Mesothelial cell of epicardium (in vitro differentiated cells): ENCODE measurements at regions not wholly inside any gene's neighbourhood (a gene's known extent, or its start where the extent isn't known, plus 50 kb on each side); places are given as distances from the start of the nearest gene placed in this dataset.

ENCODE experiments used
- DNase-seq, 2 experiments: peaks; one replicate each; pipeline ENCODE4 v3.0.0; 2021; ENCODE audit warnings: low spot score in 2 of 2; ENCODE audit not compliant: unreplicated experiment in 2 of 2
- H3K27ac Mint-ChIP-seq: 2 replicates; pipeline ENCODE4 v1.8.0; 2021; ENCODE audit warnings: mixed read lengths
- H3K27me3 Mint-ChIP-seq: 2 replicates; pipeline ENCODE4 v1.8.0; 2021; ENCODE audit warnings: low read depth, mixed read lengths
- H3K36me3 Mint-ChIP-seq: 2 replicates; pipeline ENCODE4 v1.8.0; 2021; ENCODE audit warnings: mixed read lengths
- H3K4me1 Mint-ChIP-seq: 2 replicates; pipeline ENCODE4 v1.8.0; 2021; ENCODE audit warnings: mixed read lengths
- H3K4me3 Mint-ChIP-seq: 2 replicates; pipeline ENCODE4 v1.8.0; 2021; ENCODE audit warnings: mild to moderate bottlenecking, moderate library complexity, mixed read lengths
- H3K9me3 Mint-ChIP-seq: 2 replicates; pipeline ENCODE4 v1.8.0; 2021; ENCODE audit warnings: mixed read lengths
- CTCF ChIP-seq: fragments of 200-600 bp; sonication (generic); IDR thresholded peaks from one replicate; pipeline ENCODE4 v1.5.0; 2021; ENCODE audit warnings: antibody characterized with exemption; ENCODE audit not compliant: unreplicated experiment

- peaks cover 46% of the 10 kb centered on the region for H3K27me3 Mint-ChIP-seq
- no peak overlapping the region for H3K4me3 Mint-ChIP-seq
- no peaks in the 10 kb centered on the region for H3K9me3 Mint-ChIP-seq
- no peak for TF ChIP-seq CTCF
- DNase-seq: no peak
- H3K36me3 Mint-ChIP-seq: no peaks in the 10 kb centered on the region
- peaks cover 18% of the 10 kb centered on the region for H3K4me1 Mint-ChIP-seq
- H3K27ac Mint-ChIP-seq: no peak overlapping the region
Measured at GRCh38 chr4:1576304-1576960, 107.7 kb downstream of the FAM53A start.

- Mint-ChIP-seq H3K27ac (no peak overlapping the region), H3K9me3 (no peaks in the 10 kb centered on the region), H3K4me1 (peaks cover 15% of the 10 kb centered on the region), H3K4me3 (no peak overlapping the region), H3K27me3 (peaks cover 42% of the 10 kb centered on the region), H3K36me3 (no peaks in the 10 kb centered on the region)
- DNase-seq: no peak
- no peak for TF ChIP-seq CTCF
Measured at GRCh38 chr4:1575418-1576303, 108.5 kb downstream of the FAM53A start.

- H3K4me1 Mint-ChIP-seq: peaks cover 13% of the 10 kb centered on the region
- no peaks in the 10 kb centered on the region for H3K9me3 Mint-ChIP-seq
- TF ChIP-seq CTCF: no peak
- no peaks in the 10 kb centered on the region for H3K36me3 Mint-ChIP-seq
- H3K4me3 Mint-ChIP-seq: no peak overlapping the region
- H3K27ac Mint-ChIP-seq: no peak overlapping the region
- H3K27me3 Mint-ChIP-seq: peaks cover 44% of the 10 kb centered on the region
- no peak for DNase-seq
Measured at GRCh38 chr4:1574601-1575417, 109.3 kb downstream of the FAM53A start.

- Mint-ChIP-seq H3K27ac (no peak overlapping the region), H3K4me1 (peaks cover 13% of the 10 kb centered on the region), H3K9me3 (no peaks in the 10 kb centered on the region), H3K27me3 (peaks cover 47% of the 10 kb centered on the region), H3K4me3 (no peak overlapping the region), H3K36me3 (no peaks in the 10 kb centered on the region)
- no peak for DNase-seq
- TF ChIP-seq CTCF: no peak
Measured at GRCh38 chr4:1573830-1574459, 110.2 kb downstream of the FAM53A start.

- H3K27ac Mint-ChIP-seq: no peak overlapping the region
- peaks cover 45% of the 10 kb centered on the region for H3K27me3 Mint-ChIP-seq
- H3K4me3 Mint-ChIP-seq: no peak overlapping the region
Measured at GRCh38 chr4:1572964-1573720, 111.0 kb downstream of the FAM53A start.

More at GRCh38 chr4:1572964-1573720, 111.0 kb downstream of the FAM53A start:
- no peak for TF ChIP-seq CTCF
- no peak for DNase-seq
- Mint-ChIP-seq H3K4me1 (peaks cover 13% of the 10 kb centered on the region), H3K36me3 (no peaks in the 10 kb centered on the region), H3K9me3 (no peaks in the 10 kb centered on the region)
